ENCODE measurements at regions not wholly inside any gene's neighbourhood (a gene's known extent, or its start where the extent isn't known, plus 50 kb on each side); places are given as distances from the start of the nearest gene placed in this dataset.

- TF ChIP-seq CTCF (IDR thresholded peaks at IDR 0.05; ENCODE audit: low read depth, low read length) = no peak
- no peaks in the 10 kb centered on the region for H3K36me3 ChIP-seq
- no peak for DNase-seq
- H3K27me3 ChIP-seq (ENCODE audit: insufficient read depth, low read depth, severe bottlenecking) = no peaks in the 10 kb centered on the region
- H3K27ac ChIP-seq = no peak overlapping the region
- H3K9me3 ChIP-seq (ENCODE audit: severe bottlenecking) = peaks cover 3% of the 10 kb centered on the region
- H3K4me3 ChIP-seq (ENCODE audit: low read depth, low read length) = no peak overlapping the region
Observed at GRCh38 chr2:16151651-16152050, 211.3 kb downstream of the MYCN start.

- TF ChIP-seq CTCF (IDR thresholded peaks at IDR 0.05; ENCODE audit: low read depth, low read length) = no peak
- Histone ChIP-seq H3K4me3 (ENCODE audit: low read depth, low read length) (no peak overlapping the region), H3K36me3 (no peaks in the 10 kb centered on the region), H3K27ac (no peak overlapping the region), H3K27me3 (ENCODE audit: insufficient read depth, low read depth, severe bottlenecking) (no peaks in the 10 kb centered on the region), H3K9me3 (ENCODE audit: severe bottlenecking) (peaks cover 3% of the 10 kb centered on the region)
- DNase-seq = no peak
Observed at GRCh38 chr2:16151281-16151570, 210.9 kb downstream of the MYCN start.

- no peak overlapping the region for H3K4me3 ChIP-seq (ENCODE audit: low read depth, low read length)
- H3K9me3 ChIP-seq (ENCODE audit: severe bottlenecking) = peaks cover 3% of the 10 kb centered on the region
- no peak for DNase-seq
- no peak for TF ChIP-seq CTCF (IDR thresholded peaks at IDR 0.05; ENCODE audit: low read depth, low read length)
- no peak overlapping the region for H3K27ac ChIP-seq
- H3K27me3 ChIP-seq (ENCODE audit: insufficient read depth, low read depth, severe bottlenecking) = no peaks in the 10 kb centered on the region
- H3K36me3 ChIP-seq = no peaks in the 10 kb centered on the region
Observed at GRCh38 chr2:16150456-16151280, 210.3 kb downstream of the MYCN start.

GRCh38 chr2:16149349-16150243 is 209.2 kb downstream of the MYCN start:
- H3K27me3 ChIP-seq (ENCODE audit: insufficient read depth, low read depth, severe bottlenecking) = no peaks in the 10 kb centered on the region
- no peak overlapping the region for H3K4me3 ChIP-seq (ENCODE audit: low read depth, low read length)
- no peak for DNase-seq
- TF ChIP-seq CTCF (IDR thresholded peaks at IDR 0.05; ENCODE audit: low read depth, low read length) = no peak
- no peak overlapping the region for H3K27ac ChIP-seq
- H3K9me3 ChIP-seq (ENCODE audit: severe bottlenecking) = peaks cover 3% of the 10 kb centered on the region
- no peaks in the 10 kb centered on the region for H3K36me3 ChIP-seq

- Histone ChIP-seq H3K4me3 (ENCODE audit: low read depth, low read length) (no peak overlapping the region), H3K9me3 (ENCODE audit: severe bottlenecking) (peaks cover 3% of the 10 kb centered on the region), H3K27me3 (ENCODE audit: insufficient read depth, low read depth, severe bottlenecking) (no peaks in the 10 kb centered on the region), H3K27ac (no peak overlapping the region), H3K36me3 (no peaks in the 10 kb centered on the region)
- no peak for DNase-seq
- TF ChIP-seq CTCF (IDR thresholded peaks at IDR 0.05; ENCODE audit: low read depth, low read length) = no peak
Observed at GRCh38 chr2:16148632-16149348, 208.4 kb downstream of the MYCN start.

Measured in WERI-Rb-1 (cell line).